ENCODE measurements at regions not wholly inside any gene's neighbourhood (a gene's known extent, or its start where the extent isn't known, plus 50 kb on each side); places are given as distances from the start of the nearest gene placed in this dataset.
A peak's percentile ranks its signal among the peaks of the same experiment; 100 is the strongest.

GRCh38 chr7:114047889-114048288 is 129.1 kb upstream of the PPP1R3A start:
- no peak overlapping the region for H3K27ac ChIP-seq
- no peaks in the 10 kb centered on the region for H3K27me3 ChIP-seq
- DNase-seq: no peak
- no peaks in the 10 kb centered on the region for H3K4me1 ChIP-seq (replicated peaks in 1 of 2)
- no peaks in the 10 kb centered on the region for H3K9me3 ChIP-seq (replicated peaks in 1 of 3)
- TF ChIP-seq, protein P1, sequence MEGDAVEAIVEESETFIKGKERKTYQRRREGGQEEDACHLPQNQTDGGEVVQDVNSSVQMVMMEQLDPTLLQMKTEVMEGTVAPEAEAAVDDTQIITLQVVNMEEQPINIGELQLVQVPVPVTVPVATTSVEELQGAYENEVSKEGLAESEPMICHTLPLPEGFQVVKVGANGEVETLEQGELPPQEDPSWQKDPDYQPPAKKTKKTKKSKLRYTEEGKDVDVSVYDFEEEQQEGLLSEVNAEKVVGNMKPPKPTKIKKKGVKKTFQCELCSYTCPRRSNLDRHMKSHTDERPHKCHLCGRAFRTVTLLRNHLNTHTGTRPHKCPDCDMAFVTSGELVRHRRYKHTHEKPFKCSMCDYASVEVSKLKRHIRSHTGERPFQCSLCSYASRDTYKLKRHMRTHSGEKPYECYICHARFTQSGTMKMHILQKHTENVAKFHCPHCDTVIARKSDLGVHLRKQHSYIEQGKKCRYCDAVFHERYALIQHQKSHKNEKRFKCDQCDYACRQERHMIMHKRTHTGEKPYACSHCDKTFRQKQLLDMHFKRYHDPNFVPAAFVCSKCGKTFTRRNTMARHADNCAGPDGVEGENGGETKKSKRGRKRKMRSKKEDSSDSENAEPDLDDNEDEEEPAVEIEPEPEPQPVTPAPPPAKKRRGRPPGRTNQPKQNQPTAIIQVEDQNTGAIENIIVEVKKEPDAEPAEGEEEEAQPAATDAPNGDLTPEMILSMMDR (IDR thresholded peaks at IDR 0.05): no peak
- TF ChIP-seq POLR2A (IDR thresholded peaks at IDR 0.05): no peak
- no peak overlapping the region for H3K4me3 ChIP-seq
- no peaks in the 10 kb centered on the region for H3K36me3 ChIP-seq (replicated peaks in 1 of 2)
- intact Hi-C loops (cut with DNase I): no loop called here
- WGBS, 4 donors: 73 to 80% (median 76%) methylated on average over 2 of the region's 2 CpGs

DNA sequence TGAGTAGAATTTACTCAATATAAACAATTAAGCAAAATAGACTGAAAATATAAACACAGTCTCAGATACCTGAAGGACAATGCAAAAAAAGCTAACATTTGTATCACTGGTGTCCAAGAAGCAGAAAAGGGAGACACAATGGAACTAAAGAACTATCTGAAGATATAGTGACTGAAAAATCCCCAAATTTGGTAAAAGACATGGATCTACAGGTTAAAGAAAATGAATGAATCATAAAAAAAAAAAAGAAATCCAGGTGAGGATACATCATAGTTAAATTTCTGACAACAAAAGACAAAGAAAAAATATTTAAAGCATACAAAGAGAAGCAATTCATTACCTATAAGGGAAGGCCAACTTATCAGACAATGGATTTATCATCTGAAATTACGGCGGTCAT is 114.7 kb upstream of the PPP1R3A start:
- no peak overlapping the region for H3K4me3 ChIP-seq
- H3K4me1 ChIP-seq (replicated peaks in 1 of 2): no peaks in the 10 kb centered on the region
- no peaks in the 10 kb centered on the region for H3K27me3 ChIP-seq
- no peak overlapping the region for H3K27ac ChIP-seq
- DNase-seq: no peak
- 77 to 98% (median 88%) methylated on average over 2 of the region's 2 CpGs for WGBS, 4 donors
- H3K36me3 ChIP-seq (replicated peaks in 1 of 2): no peaks in the 10 kb centered on the region
- no peak for TF ChIP-seq POLR2A (IDR thresholded peaks at IDR 0.05)
- TF ChIP-seq, protein P1 (IDR thresholded peaks at IDR 0.05): no peak
- intact Hi-C loops (cut with DNase I): no loop called here
- H3K9me3 ChIP-seq (replicated peaks in 1 of 3): no peaks in the 10 kb centered on the region

- peak in 1 of 7 donors; percentile 10 for DNase-seq
- Histone ChIP-seq H3K4me1 (replicated peaks in 1 of 2) (no peaks in the 10 kb centered on the region), H3K9me3 (replicated peaks in 1 of 3) (no peaks in the 10 kb centered on the region), H3K27ac (no peak overlapping the region), H3K27me3 (peaks cover 5% of the 10 kb centered on the region), H3K4me3 (no peak overlapping the region), H3K36me3 (replicated peaks in 1 of 2) (no peaks in the 10 kb centered on the region)
- WGBS, 4 donors: 0 to 3% (median 1%) methylated on average over 1 of the region's 1 CpG
- intact Hi-C loops (cut with DNase I): no loop called here
- TF ChIP-seq, protein P1 (IDR thresholded peaks at IDR 0.05): peak; percentile 43 to 77 (median 56)
- TF ChIP-seq POLR2A (IDR thresholded peaks at IDR 0.05): no peak
Measured at GRCh38 chr7:114026486-114027089, 107.8 kb upstream of the PPP1R3A start.

GRCh38 chr7:114021135-114021534 is 102.3 kb upstream of the PPP1R3A start:
- Histone ChIP-seq H3K4me3 (no peak overlapping the region), H3K27ac (no peak overlapping the region), H3K9me3 (replicated peaks in 1 of 3) (no peaks in the 10 kb centered on the region), H3K36me3 (replicated peaks in 1 of 2) (no peaks in the 10 kb centered on the region), H3K27me3 (no peaks in the 10 kb centered on the region), H3K4me1 (replicated peaks in 1 of 2) (no peaks in the 10 kb centered on the region)
- DNase-seq: no peak
- intact Hi-C loops (cut with DNase I): no loop called here
- WGBS, 4 donors: 80 to 85% (median 83%) methylated on average over 3 of the region's 3 CpGs
- TF ChIP-seq, protein P1 (IDR thresholded peaks at IDR 0.05): no peak
- TF ChIP-seq POLR2A (IDR thresholded peaks at IDR 0.05): no peak

Measured in adrenal gland (tissue), 9 donors.